HEK293 (cell line): ENCODE measurements at regions not wholly inside any gene's neighbourhood (a gene's known extent, or its start where the extent isn't known, plus 50 kb on each side); places are given as distances from the start of the nearest gene placed in this dataset.

Experiments
- CTCF ChIA-PET: fragments of 350-600 bp; formaldehyde crosslinking; extraction: SDS; loops from one replicate; lab custom pipeline; 2021; ENCODE audit warnings: antibody characterized with exemption; lab: Yijun Ruan, JAX
- POLR2A ChIA-PET: fragments of 300-600 bp; formaldehyde crosslinking; extraction: SDS; loops from one replicate; lab custom pipeline; 2020; ENCODE audit warnings: antibody characterized with exemption, inconsistent platforms; lab: Yijun Ruan, JAX
- H3K27ac ChIP-seq: fragments of 200-500 bp; sonication (Bioruptor generic); 2 replicates; pipeline ENCODE4 v1.5.1; 2014; ENCODE audit warnings: low read depth, low read length, control low read depth, inconsistent platforms; ENCODE audit errors: extremely low read depth
- H3K36me3 ChIP-seq, 2 experiments: fragments of 200-500 bp in 1 of 2; sonication (Bioruptor generic) in 1 of 2; 1 replicate in 1 of 2; 2 replicates in 1 of 2; pipeline ENCODE4 v1.5.1; 2014 to 2017; ENCODE audit warnings: inconsistent platforms in 2 of 2, low read length in 2 of 2; ENCODE audit not compliant: control insufficient read depth in 2 of 2, insufficient read depth in 1 of 2
- H3K4me1 ChIP-seq: fragments of 200-500 bp; sonication (Bioruptor generic); 2 replicates; pipeline ENCODE4 v1.5.1; 2014; ENCODE audit warnings: mild to moderate bottlenecking, low read length, inconsistent platforms; ENCODE audit not compliant: control insufficient read depth, insufficient read depth
- H3K4me3 ChIP-seq: 2 replicates; pipeline ENCODE4 v1.5.1; 2011; ENCODE audit warnings: low read depth, mild to moderate bottlenecking, control low read depth, low read length, moderate library complexity
- H3K9me3 ChIP-seq: fragments of 200-500 bp; sonication (Bioruptor generic); 2 replicates; pipeline ENCODE4 v1.5.1; 2014; ENCODE audit warnings: low read depth, low read length, inconsistent platforms; ENCODE audit not compliant: control insufficient read depth, insufficient read depth
- GLIS2 ChIP-seq: fragments of 450-650 bp; formaldehyde crosslinking; IDR thresholded peaks from 2 replicates; pipeline ENCODE4 v1.5.1; 2016; ENCODE audit warnings: missing biosample characterization, missing genetic modification characterization
- TCF7L2 ChIP-seq: IDR thresholded peaks from 2 replicates; pipeline ENCODE4 v1.6.1; 2011; ENCODE audit warnings: low read depth, mild to moderate bottlenecking, inconsistent platforms, low read length, moderate library complexity, borderline replicate concordance
- ZNF350 ChIP-seq: fragments of 450-650 bp; formaldehyde crosslinking; IDR thresholded peaks from 2 replicates; pipeline ENCODE4 v1.5.0; 2017; ENCODE audit warnings: missing biosample characterization, mild to moderate bottlenecking, missing genetic modification characterization
- ZNF677 ChIP-seq: fragments of 450-650 bp; IDR thresholded peaks from 2 replicates; pipeline ENCODE4 v1.5.0; 2018; ENCODE audit warnings: missing biosample characterization, mild to moderate bottlenecking, missing genetic modification characterization, moderate library complexity
- ZNF768 ChIP-seq: fragments of 450-650 bp; formaldehyde crosslinking; IDR thresholded peaks from 2 replicates; pipeline ENCODE4 v1.5.1; 2018; ENCODE audit warnings: missing biosample characterization, mild to moderate bottlenecking, missing genetic modification characterization
- ZNF792 ChIP-seq: fragments of 450-650 bp; formaldehyde crosslinking; IDR thresholded peaks from 2 replicates; pipeline ENCODE4 v1.5.1; 2016; ENCODE audit warnings: missing biosample characterization, missing genetic modification characterization
- TF ChIP-seq, protein P1 (sequence below): fragments of 450-650 bp; IDR thresholded peaks from 2 replicates; pipeline ENCODE4 v1.5.1; 2018; ENCODE audit warnings: missing biosample characterization, mild to moderate bottlenecking, missing genetic modification characterization
- TF ChIP-seq, protein P2 (sequence below): fragments of 450-650 bp; IDR thresholded peaks from 2 replicates; pipeline ENCODE4 v1.5.1; 2018; ENCODE audit warnings: missing biosample characterization, missing genetic modification characterization
- TF ChIP-seq, protein P3 (sequence below): fragments of 450-650 bp; formaldehyde crosslinking; IDR thresholded peaks from 2 replicates; pipeline ENCODE4 v1.5.1; 2016; ENCODE audit warnings: missing biosample characterization, missing genetic modification characterization
- TF ChIP-seq, protein P4 (sequence below): fragments of 450-650 bp; formaldehyde crosslinking; IDR thresholded peaks from 2 replicates; pipeline ENCODE4 v1.5.1; 2017; ENCODE audit warnings: missing biosample characterization, missing genetic modification characterization
- TF ChIP-seq, protein P5 (sequence below): fragments of 450-650 bp; formaldehyde crosslinking; IDR thresholded peaks from 2 replicates; pipeline ENCODE4 v1.5.1; 2016; ENCODE audit warnings: missing biosample characterization, missing genetic modification characterization
- TF ChIP-seq, protein P6 (sequence below): IDR thresholded peaks from 2 replicates; pipeline ENCODE4 v1.6.1; 2011; ENCODE audit warnings: mild to moderate bottlenecking, low read depth, low read length, borderline replicate concordance
- TF ChIP-seq, protein P7 (sequence below): fragments of 450-650 bp; formaldehyde crosslinking; optimal IDR thresholded peaks from 2 replicates; pipeline ENCODE3; 2016; ENCODE audit warnings: missing biosample characterization, mild to moderate bottlenecking, missing genetic modification characterization

DNA sequence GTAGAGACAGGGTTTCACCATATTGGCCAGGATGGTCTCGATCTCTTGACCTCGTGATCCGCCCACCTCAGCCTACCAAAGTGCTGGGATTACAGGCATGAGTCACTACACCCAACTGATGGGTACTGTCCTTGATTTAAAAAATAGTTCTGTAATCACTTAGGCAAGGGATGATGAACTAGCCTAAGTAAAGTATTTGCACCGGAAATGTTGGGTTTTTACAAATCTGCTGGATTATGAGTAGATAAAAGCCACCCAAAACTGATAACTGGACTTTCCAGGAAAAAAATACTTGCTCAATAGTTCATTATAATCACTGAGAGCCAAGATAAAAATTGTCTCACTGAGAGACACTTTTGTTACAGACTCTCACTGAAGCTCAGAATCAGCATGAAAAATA is 218.0 kb downstream of the WNT5A start (continued):
- TF ChIP-seq, protein P1, sequence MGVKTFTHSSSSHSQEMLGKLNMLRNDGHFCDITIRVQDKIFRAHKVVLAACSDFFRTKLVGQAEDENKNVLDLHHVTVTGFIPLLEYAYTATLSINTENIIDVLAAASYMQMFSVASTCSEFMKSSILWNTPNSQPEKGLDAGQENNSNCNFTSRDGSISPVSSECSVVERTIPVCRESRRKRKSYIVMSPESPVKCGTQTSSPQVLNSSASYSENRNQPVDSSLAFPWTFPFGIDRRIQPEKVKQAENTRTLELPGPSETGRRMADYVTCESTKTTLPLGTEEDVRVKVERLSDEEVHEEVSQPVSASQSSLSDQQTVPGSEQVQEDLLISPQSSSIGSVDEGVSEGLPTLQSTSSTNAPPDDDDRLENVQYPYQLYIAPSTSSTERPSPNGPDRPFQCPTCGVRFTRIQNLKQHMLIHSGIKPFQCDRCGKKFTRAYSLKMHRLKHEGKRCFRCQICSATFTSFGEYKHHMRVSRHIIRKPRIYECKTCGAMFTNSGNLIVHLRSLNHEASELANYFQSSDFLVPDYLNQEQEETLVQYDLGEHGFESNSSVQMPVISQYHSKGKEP (tag by site-specific recombination) = no peak

DNA sequence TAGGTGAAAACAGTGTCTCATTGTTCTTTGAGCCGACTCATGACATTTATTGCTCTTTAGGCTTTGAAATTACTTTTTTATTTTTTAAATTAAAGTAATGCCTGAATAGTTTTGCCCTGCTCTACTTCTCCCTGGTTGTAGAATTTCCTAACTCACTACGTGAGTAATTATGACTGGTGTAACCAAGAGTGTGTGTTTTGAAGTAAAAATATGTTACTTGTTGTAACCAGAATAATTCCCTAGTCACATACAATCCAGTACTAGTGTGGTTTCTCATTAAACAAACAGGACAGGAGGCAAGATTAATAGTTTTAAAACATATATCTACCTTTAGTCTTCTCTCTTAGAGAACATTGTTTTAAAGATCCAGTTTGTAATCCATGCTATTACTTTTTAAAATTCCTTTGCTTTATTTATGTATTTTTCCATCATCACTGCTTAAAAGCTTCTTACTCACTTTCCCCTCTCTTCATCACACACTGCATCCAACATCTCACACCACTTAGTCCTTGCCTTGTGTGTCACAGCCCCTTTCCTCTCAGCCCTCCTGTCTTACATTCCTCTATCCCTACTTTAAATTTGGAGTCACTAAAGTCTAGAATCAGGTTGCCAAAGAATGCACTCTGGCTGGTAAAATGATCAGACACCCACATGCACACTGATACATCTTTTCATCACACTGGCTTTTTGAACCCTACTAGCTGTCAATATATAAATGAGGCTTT is 219.7 kb downstream of the WNT5A start:
- Histone ChIP-seq H3K27ac (no peak overlapping the region), H3K36me3 (no peaks in the 10 kb centered on the region), H3K9me3 (no peaks in the 10 kb centered on the region), H3K4me1 (no peaks in the 10 kb centered on the region), H3K4me3 (no peak overlapping the region)
- ChIA-PET CTCF (no interaction called here), POLR2A (no interaction called here)
- TF ChIP-seq ZNF792 (tag by site-specific recombination) = no peak

DNA sequence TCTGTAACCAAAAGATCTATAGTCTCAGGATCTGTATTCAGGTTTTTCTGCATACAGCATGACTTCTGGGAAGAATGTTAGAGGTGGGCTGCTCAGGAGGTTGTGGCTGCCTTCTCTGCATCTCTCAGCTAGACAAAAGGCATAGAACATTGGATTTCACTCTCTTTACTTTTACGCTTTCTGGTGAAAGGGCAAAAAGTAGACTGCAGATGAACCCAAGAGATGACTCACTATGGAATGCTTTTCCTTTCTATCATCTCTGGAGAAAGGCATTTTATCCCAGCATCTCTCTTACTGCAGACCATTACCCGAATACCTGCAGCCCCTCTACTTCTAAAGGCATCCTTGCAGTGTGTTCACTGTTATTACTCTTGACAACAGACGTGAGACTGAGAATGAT is 222.2 kb downstream of the WNT5A start:
- Histone ChIP-seq H3K9me3 (no peaks in the 10 kb centered on the region), H3K4me3 (no peak overlapping the region), H3K27ac (no peak overlapping the region), H3K36me3 (no peaks in the 10 kb centered on the region), H3K4me1 (no peaks in the 10 kb centered on the region)
- CTCF ChIA-PET = no interaction called here
- POLR2A ChIA-PET = no interaction called here
- TF ChIP-seq, protein P2, sequence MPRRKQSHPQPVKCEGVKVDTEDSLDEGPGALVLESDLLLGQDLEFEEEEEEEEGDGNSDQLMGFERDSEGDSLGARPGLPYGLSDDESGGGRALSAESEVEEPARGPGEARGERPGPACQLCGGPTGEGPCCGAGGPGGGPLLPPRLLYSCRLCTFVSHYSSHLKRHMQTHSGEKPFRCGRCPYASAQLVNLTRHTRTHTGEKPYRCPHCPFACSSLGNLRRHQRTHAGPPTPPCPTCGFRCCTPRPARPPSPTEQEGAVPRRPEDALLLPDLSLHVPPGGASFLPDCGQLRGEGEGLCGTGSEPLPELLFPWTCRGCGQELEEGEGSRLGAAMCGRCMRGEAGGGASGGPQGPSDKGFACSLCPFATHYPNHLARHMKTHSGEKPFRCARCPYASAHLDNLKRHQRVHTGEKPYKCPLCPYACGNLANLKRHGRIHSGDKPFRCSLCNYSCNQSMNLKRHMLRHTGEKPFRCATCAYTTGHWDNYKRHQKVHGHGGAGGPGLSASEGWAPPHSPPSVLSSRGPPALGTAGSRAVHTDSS = no peak
- TF ChIP-seq ZNF768 (tag by site-specific recombination) (no peak), ZNF677 (tag by site-specific recombination) (no peak), GLIS2 (tag by site-specific recombination) (no peak), ZNF350 (tag by site-specific recombination) (no peak), TCF7L2 (no peak)
- TF ChIP-seq, protein P3, sequence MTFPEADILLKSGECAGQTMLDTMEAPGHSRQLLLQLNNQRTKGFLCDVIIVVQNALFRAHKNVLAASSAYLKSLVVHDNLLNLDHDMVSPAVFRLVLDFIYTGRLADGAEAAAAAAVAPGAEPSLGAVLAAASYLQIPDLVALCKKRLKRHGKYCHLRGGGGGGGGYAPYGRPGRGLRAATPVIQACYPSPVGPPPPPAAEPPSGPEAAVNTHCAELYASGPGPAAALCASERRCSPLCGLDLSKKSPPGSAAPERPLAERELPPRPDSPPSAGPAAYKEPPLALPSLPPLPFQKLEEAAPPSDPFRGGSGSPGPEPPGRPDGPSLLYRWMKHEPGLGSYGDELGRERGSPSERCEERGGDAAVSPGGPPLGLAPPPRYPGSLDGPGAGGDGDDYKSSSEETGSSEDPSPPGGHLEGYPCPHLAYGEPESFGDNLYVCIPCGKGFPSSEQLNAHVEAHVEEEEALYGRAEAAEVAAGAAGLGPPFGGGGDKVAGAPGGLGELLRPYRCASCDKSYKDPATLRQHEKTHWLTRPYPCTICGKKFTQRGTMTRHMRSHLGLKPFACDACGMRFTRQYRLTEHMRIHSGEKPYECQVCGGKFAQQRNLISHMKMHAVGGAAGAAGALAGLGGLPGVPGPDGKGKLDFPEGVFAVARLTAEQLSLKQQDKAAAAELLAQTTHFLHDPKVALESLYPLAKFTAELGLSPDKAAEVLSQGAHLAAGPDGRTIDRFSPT (tag by site-specific recombination) = no peak
- TF ChIP-seq, protein P4, sequence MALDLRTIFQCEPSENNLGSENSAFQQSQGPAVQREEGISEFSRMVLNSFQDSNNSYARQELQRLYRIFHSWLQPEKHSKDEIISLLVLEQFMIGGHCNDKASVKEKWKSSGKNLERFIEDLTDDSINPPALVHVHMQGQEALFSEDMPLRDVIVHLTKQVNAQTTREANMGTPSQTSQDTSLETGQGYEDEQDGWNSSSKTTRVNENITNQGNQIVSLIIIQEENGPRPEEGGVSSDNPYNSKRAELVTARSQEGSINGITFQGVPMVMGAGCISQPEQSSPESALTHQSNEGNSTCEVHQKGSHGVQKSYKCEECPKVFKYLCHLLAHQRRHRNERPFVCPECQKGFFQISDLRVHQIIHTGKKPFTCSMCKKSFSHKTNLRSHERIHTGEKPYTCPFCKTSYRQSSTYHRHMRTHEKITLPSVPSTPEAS (tag by site-specific recombination) = no peak
- TF ChIP-seq, protein P5, sequence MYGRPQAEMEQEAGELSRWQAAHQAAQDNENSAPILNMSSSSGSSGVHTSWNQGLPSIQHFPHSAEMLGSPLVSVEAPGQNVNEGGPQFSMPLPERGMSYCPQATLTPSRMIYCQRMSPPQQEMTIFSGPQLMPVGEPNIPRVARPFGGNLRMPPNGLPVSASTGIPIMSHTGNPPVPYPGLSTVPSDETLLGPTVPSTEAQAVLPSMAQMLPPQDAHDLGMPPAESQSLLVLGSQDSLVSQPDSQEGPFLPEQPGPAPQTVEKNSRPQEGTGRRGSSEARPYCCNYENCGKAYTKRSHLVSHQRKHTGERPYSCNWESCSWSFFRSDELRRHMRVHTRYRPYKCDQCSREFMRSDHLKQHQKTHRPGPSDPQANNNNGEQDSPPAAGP (tag by site-specific recombination) = no peak
- TF ChIP-seq, protein P6, sequence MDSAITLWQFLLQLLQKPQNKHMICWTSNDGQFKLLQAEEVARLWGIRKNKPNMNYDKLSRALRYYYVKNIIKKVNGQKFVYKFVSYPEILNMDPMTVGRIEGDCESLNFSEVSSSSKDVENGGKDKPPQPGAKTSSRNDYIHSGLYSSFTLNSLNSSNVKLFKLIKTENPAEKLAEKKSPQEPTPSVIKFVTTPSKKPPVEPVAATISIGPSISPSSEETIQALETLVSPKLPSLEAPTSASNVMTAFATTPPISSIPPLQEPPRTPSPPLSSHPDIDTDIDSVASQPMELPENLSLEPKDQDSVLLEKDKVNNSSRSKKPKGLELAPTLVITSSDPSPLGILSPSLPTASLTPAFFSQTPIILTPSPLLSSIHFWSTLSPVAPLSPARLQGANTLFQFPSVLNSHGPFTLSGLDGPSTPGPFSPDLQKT = no peak
- TF ChIP-seq, protein P7, sequence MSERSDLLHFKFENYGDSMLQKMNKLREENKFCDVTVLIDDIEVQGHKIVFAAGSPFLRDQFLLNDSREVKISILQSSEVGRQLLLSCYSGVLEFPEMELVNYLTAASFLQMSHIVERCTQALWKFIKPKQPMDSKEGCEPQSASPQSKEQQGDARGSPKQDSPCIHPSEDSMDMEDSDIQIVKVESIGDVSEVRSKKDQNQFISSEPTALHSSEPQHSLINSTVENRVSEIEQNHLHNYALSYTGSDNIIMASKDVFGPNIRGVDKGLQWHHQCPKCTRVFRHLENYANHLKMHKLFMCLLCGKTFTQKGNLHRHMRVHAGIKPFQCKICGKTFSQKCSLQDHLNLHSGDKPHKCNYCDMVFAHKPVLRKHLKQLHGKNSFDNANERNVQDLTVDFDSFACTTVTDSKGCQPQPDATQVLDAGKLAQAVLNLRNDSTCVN (tag by site-specific recombination) = no peak
